Activated CD4-positive, alpha-beta T cell treated with anti-CD3 and anti-CD28 coated beads, Interleukin-2, amount 10 ng/mL, durations not matched to agents 24 days and 14 days (primary cell): ENCODE measurements at regions not wholly inside any gene's neighbourhood (a gene's known extent, or its start where the extent isn't known, plus 50 kb on each side); places are given as distances from the start of the nearest gene placed in this dataset.

ENCODE experiments used
- DNase-seq: peaks from one replicate; pipeline ENCODE4 v3.0.0; 2022
- H3K27ac Mint-ChIP-seq: one replicate; pipeline ENCODE4 v1.8.0; 2022; ENCODE audit warnings: mild to moderate bottlenecking, mixed read lengths
- H3K27me3 Mint-ChIP-seq: one replicate; pipeline ENCODE4 v1.8.0; 2022; ENCODE audit warnings: mixed read lengths
- H3K36me3 Mint-ChIP-seq: one replicate; pipeline ENCODE4 v1.8.0; 2022; ENCODE audit warnings: low read depth, mild to moderate bottlenecking, mixed read lengths
- H3K4me1 Mint-ChIP-seq: one replicate; pipeline ENCODE4 v1.8.0; 2021; ENCODE audit warnings: mixed read lengths
- H3K4me3 Mint-ChIP-seq: one replicate; pipeline ENCODE4 v1.8.0; 2022; ENCODE audit warnings: mild to moderate bottlenecking, moderate library complexity, mixed read lengths
- H3K9me3 Mint-ChIP-seq: one replicate; pipeline ENCODE4 v1.8.0; 2021; ENCODE audit warnings: mixed read lengths
- intact Hi-C: fragments of 100-400 bp; cut with micrococcal nuclease; formaldehyde crosslinking; loops from one replicate; pipeline ENCODE4 v1.15.1; 2023

- Mint-ChIP-seq H3K27ac (no peak overlapping the region), H3K4me3 (no peak overlapping the region), H3K9me3 (no peaks in the 10 kb centered on the region), H3K27me3 (no peaks in the 10 kb centered on the region), H3K36me3 (no peaks in the 10 kb centered on the region), H3K4me1 (no peaks in the 10 kb centered on the region)
- DNase-seq = no peak
- intact Hi-C loops = no loop called here
Measured at GRCh38 chr21:27110956-27111355, 144.1 kb upstream of the ADAMTS5 start.

GRCh38 chr21:27108701-27109100, 141.8 kb upstream of the ADAMTS5 start:
- intact Hi-C loops = no loop called here
- Mint-ChIP-seq H3K4me1 (no peaks in the 10 kb centered on the region), H3K27ac (no peak overlapping the region), H3K9me3 (no peaks in the 10 kb centered on the region), H3K27me3 (no peaks in the 10 kb centered on the region), H3K36me3 (no peaks in the 10 kb centered on the region), H3K4me3 (no peak overlapping the region)
- DNase-seq = no peak

GRCh38 chr21:27108228-27108627, 141.3 kb upstream of the ADAMTS5 start:
- Mint-ChIP-seq H3K27ac (no peak overlapping the region), H3K27me3 (no peaks in the 10 kb centered on the region), H3K36me3 (no peaks in the 10 kb centered on the region), H3K4me3 (no peak overlapping the region), H3K9me3 (no peaks in the 10 kb centered on the region), H3K4me1 (no peaks in the 10 kb centered on the region)
- DNase-seq = no peak
- intact Hi-C loops = no loop called here

GRCh38 chr21:27104846-27105431, 138.1 kb upstream of the ADAMTS5 start:
- Mint-ChIP-seq H3K9me3 (no peaks in the 10 kb centered on the region), H3K27me3 (no peaks in the 10 kb centered on the region), H3K27ac (no peak overlapping the region), H3K4me1 (no peaks in the 10 kb centered on the region), H3K36me3 (no peaks in the 10 kb centered on the region), H3K4me3 (no peak overlapping the region)
- no peak for DNase-seq
- intact Hi-C loops = no loop called here

GRCh38 chr21:27103768-27104167, 136.9 kb upstream of the ADAMTS5 start:
- H3K9me3 Mint-ChIP-seq = no peaks in the 10 kb centered on the region
- intact Hi-C loops = no loop called here
- no peak for DNase-seq
- H3K4me3 Mint-ChIP-seq = no peak overlapping the region
- H3K27me3 Mint-ChIP-seq = no peaks in the 10 kb centered on the region
- no peaks in the 10 kb centered on the region for H3K36me3 Mint-ChIP-seq
- no peak overlapping the region for H3K27ac Mint-ChIP-seq
- H3K4me1 Mint-ChIP-seq = no peaks in the 10 kb centered on the region

GRCh38 chr21:27101523-27101922, 134.6 kb upstream of the ADAMTS5 start:
- Mint-ChIP-seq H3K4me3 (no peak overlapping the region), H3K9me3 (no peaks in the 10 kb centered on the region), H3K27me3 (no peaks in the 10 kb centered on the region), H3K4me1 (no peaks in the 10 kb centered on the region), H3K27ac (no peak overlapping the region), H3K36me3 (no peaks in the 10 kb centered on the region)
- DNase-seq = no peak
- intact Hi-C loops = no loop called here

- no peaks in the 10 kb centered on the region for H3K4me1 Mint-ChIP-seq
- H3K4me3 Mint-ChIP-seq = no peak overlapping the region
- no peak for DNase-seq
- no peaks in the 10 kb centered on the region for H3K36me3 Mint-ChIP-seq
- no peak overlapping the region for H3K27ac Mint-ChIP-seq
- no peaks in the 10 kb centered on the region for H3K27me3 Mint-ChIP-seq
- H3K9me3 Mint-ChIP-seq = peaks cover 4% of the 10 kb centered on the region
- intact Hi-C loops = no loop called here
Measured at GRCh38 chr21:27094184-27094948, 127.5 kb upstream of the ADAMTS5 start.

GRCh38 chr21:27086630-27087029, 119.7 kb upstream of the ADAMTS5 start:
- no peaks in the 10 kb centered on the region for H3K27me3 Mint-ChIP-seq
- no peak overlapping the region for H3K27ac Mint-ChIP-seq
- no peaks in the 10 kb centered on the region for H3K36me3 Mint-ChIP-seq
- intact Hi-C loops = no loop called here
- no peak overlapping the region for H3K4me3 Mint-ChIP-seq
- H3K9me3 Mint-ChIP-seq = peaks cover 4% of the 10 kb centered on the region
- no peak for DNase-seq
- no peaks in the 10 kb centered on the region for H3K4me1 Mint-ChIP-seq

- no peaks in the 10 kb centered on the region for H3K36me3 Mint-ChIP-seq
- H3K4me1 Mint-ChIP-seq = no peaks in the 10 kb centered on the region
- no peak overlapping the region for H3K27ac Mint-ChIP-seq
- no peaks in the 10 kb centered on the region for H3K27me3 Mint-ChIP-seq
- no peak for DNase-seq
- H3K4me3 Mint-ChIP-seq = no peak overlapping the region
- peaks cover 4% of the 10 kb centered on the region for H3K9me3 Mint-ChIP-seq
- intact Hi-C loops = no loop called here
Measured at GRCh38 chr21:27086186-27086585, 119.3 kb upstream of the ADAMTS5 start.

- peaks cover 4% of the 10 kb centered on the region for H3K9me3 Mint-ChIP-seq
- intact Hi-C loops = no loop called here
Measured at GRCh38 chr21:27085387-27085786, 118.5 kb upstream of the ADAMTS5 start.

GRCh38 chr21:27083144-27083543, 116.3 kb upstream of the ADAMTS5 start:
- Mint-ChIP-seq H3K36me3 (no peaks in the 10 kb centered on the region), H3K27me3 (no peaks in the 10 kb centered on the region), H3K4me1 (no peaks in the 10 kb centered on the region), H3K9me3 (no peaks in the 10 kb centered on the region), H3K4me3 (no peak overlapping the region), H3K27ac (no peak overlapping the region)
- intact Hi-C loops = no loop called here
- no peak for DNase-seq

More at GRCh38 chr21:27085387-27085786, 118.5 kb upstream of the ADAMTS5 start:
- Mint-ChIP-seq H3K4me1 (no peaks in the 10 kb centered on the region), H3K36me3 (no peaks in the 10 kb centered on the region), H3K27me3 (no peaks in the 10 kb centered on the region), H3K27ac (no peak overlapping the region), H3K4me3 (no peak overlapping the region)
- DNase-seq = no peak

GRCh38 chr21:27082431-27083010, 115.6 kb upstream of the ADAMTS5 start:
- intact Hi-C loops = no loop called here
- H3K9me3 Mint-ChIP-seq = no peaks in the 10 kb centered on the region
- H3K4me1 Mint-ChIP-seq = no peaks in the 10 kb centered on the region
- H3K36me3 Mint-ChIP-seq = no peaks in the 10 kb centered on the region
- no peak for DNase-seq
- no peaks in the 10 kb centered on the region for H3K27me3 Mint-ChIP-seq
- H3K27ac Mint-ChIP-seq = no peak overlapping the region
- no peak overlapping the region for H3K4me3 Mint-ChIP-seq

- Mint-ChIP-seq H3K9me3 (no peaks in the 10 kb centered on the region), H3K4me3 (no peak overlapping the region), H3K27ac (no peak overlapping the region), H3K4me1 (no peaks in the 10 kb centered on the region), H3K27me3 (no peaks in the 10 kb centered on the region), H3K36me3 (no peaks in the 10 kb centered on the region)
- no peak for DNase-seq
- intact Hi-C loops = no loop called here
Measured at GRCh38 chr21:27079636-27080240, 112.8 kb upstream of the ADAMTS5 start.

GRCh38 chr21:27078915-27079314, 112.0 kb upstream of the ADAMTS5 start:
- intact Hi-C loops = no loop called here
- Mint-ChIP-seq H3K27ac (no peak overlapping the region), H3K9me3 (no peaks in the 10 kb centered on the region), H3K27me3 (no peaks in the 10 kb centered on the region), H3K36me3 (no peaks in the 10 kb centered on the region), H3K4me1 (no peaks in the 10 kb centered on the region), H3K4me3 (no peak overlapping the region)
- DNase-seq = no peak
